Tibial nerve (tissue), 4 donors: ENCODE measurements at regions not wholly inside any gene's neighbourhood (a gene's known extent, or its start where the extent isn't known, plus 50 kb on each side); places are given as distances from the start of the nearest gene placed in this dataset.
A peak's percentile ranks its signal among the peaks of the same experiment; 100 is the strongest.

Experiments used
- CTCF ChIP-seq, 5 experiments: fragments of 200-600 bp in 3 of 5; fragments of 450-650 bp in 2 of 5; sonication (generic) in 3 of 5; IDR thresholded peaks; one replicate each; pipeline ENCODE4 v1.5.1; 2016 to 2019; ENCODE audit warnings: antibody characterized with exemption in 5 of 5, mild to moderate bottlenecking in 3 of 5, moderate library complexity in 2 of 5
- EP300 ChIP-seq, 2 donors: sonication (generic); formaldehyde crosslinking; IDR thresholded peaks; one replicate each; pipeline ENCODE4 v1.6.1; 2017; ENCODE audit warnings: antibody characterized with exemption in 2 of 2, mild to moderate bottlenecking in 1 of 2
- POLR2A ChIP-seq, 2 donors: fragments of 450-650 bp; IDR thresholded peaks; one replicate each; pipeline ENCODE4 v1.6.1; 2017; ENCODE audit warnings: antibody characterized with exemption in 2 of 2, mild to moderate bottlenecking in 2 of 2, moderate library complexity in 2 of 2

- TF ChIP-seq CTCF (IDR thresholded peaks at IDR 0.05), result no peak
- TF ChIP-seq POLR2A (IDR thresholded peaks at IDR 0.05), result no peak
- peak in 1 of 2 donors; percentile 42 for TF ChIP-seq EP300 (IDR thresholded peaks at IDR 0.05)
Observed at GRCh38 chr1:192936313-192937018, 122.7 kb downstream of the UCHL5 start.
